WTC11 (cell line): ENCODE measurements at regions not wholly inside any gene's neighbourhood (a gene's known extent, or its start where the extent isn't known, plus 50 kb on each side); places are given as distances from the start of the nearest gene placed in this dataset.

ENCODE experiments used
- ATAC-seq: fragments of 200-7000 bp; cut with Tn5 transposase; 2 replicates; pipeline ENCODE4 v1.10.0; 2021; ENCODE audit warnings: mild to moderate bottlenecking, moderate library complexity
- CTCF ChIA-PET: fragments of 300-600 bp; sonication (Branson Sonifier 250); formaldehyde crosslinking; loops from one replicate; lab custom pipeline; 2021; ENCODE audit warnings: antibody characterized with exemption; lab: Charles Lee
- POLR2A ChIA-PET: fragments of 350-600 bp; sonication (Branson Sonifier 250); formaldehyde crosslinking; loops from one replicate; lab custom pipeline; 2021; ENCODE audit warnings: antibody characterized with exemption; lab: Charles Lee
- DNase-seq: peaks from one replicate; pipeline ENCODE4 v3.0.0; 2021; ENCODE audit warnings: low spot score
- H3K27ac Mint-ChIP-seq: 2 replicates; pipeline ENCODE4 v1.8.0; 2021; ENCODE audit warnings: mixed read lengths
- H3K27me3 Mint-ChIP-seq: 2 replicates; pipeline ENCODE4 v1.8.0; 2021; ENCODE audit warnings: low read depth, mild to moderate bottlenecking, moderate library complexity, mixed read lengths
- H3K36me3 Mint-ChIP-seq: 2 replicates; pipeline ENCODE4 v1.8.0; 2021; ENCODE audit warnings: mixed read lengths
- H3K4me1 Mint-ChIP-seq: 2 replicates; pipeline ENCODE4 v1.8.0; 2022; ENCODE audit warnings: mixed read lengths
- H3K4me3 Mint-ChIP-seq: 2 replicates; pipeline ENCODE4 v1.8.0; 2021; ENCODE audit warnings: mild to moderate bottlenecking, moderate library complexity, mixed read lengths
- H3K9me3 Mint-ChIP-seq: 2 replicates; pipeline ENCODE4 v1.8.0; 2021; ENCODE audit warnings: mixed read lengths
- ATF6 ChIP-seq: sonication (generic); formaldehyde crosslinking; IDR thresholded peaks from 2 replicates; pipeline ENCODE4 v1.8.1; 2023; ENCODE audit warnings: mild to moderate bottlenecking, missing genetic modification reagents
- FOXP4 ChIP-seq: sonication (generic); formaldehyde crosslinking; IDR thresholded peaks from 2 replicates; pipeline ENCODE4 v1.8.0; 2022; ENCODE audit warnings: mild to moderate bottlenecking, missing genetic modification reagents
- GRHL2 ChIP-seq: fragments of 250-450 bp; sonication (Bioruptor Pico); IDR thresholded peaks from 2 replicates; pipeline ENCODE4 v1.8.0; 2022; ENCODE audit warnings: mild to moderate bottlenecking, moderate library complexity; ENCODE audit not compliant: insufficient replicate concordance, severe bottlenecking
- GTF2I ChIP-seq: fragments of 250-450 bp; sonication (Bioruptor Pico); conservative IDR thresholded peaks from 2 replicates; pipeline ENCODE4 v1.4.0; 2021; ENCODE audit warnings: mild to moderate bottlenecking
- HMGA2 ChIP-seq: fragments of 250-450 bp; sonication (Bioruptor Pico); IDR thresholded peaks from 2 replicates; pipeline ENCODE4 v1.4.0; 2021; ENCODE audit warnings: mild to moderate bottlenecking, moderate library complexity
- JAZF1 ChIP-seq: fragments of 250-450 bp; sonication (Bioruptor Pico); IDR thresholded peaks from 2 replicates; pipeline ENCODE4 v1.9.0; 2021; ENCODE audit warnings: moderate library complexity, mild to moderate bottlenecking, inconsistent platforms
- NR1H2 ChIP-seq: sonication (generic); formaldehyde crosslinking; IDR thresholded peaks from 2 replicates; pipeline ENCODE4 v1.9.0; 2021; ENCODE audit warnings: mild to moderate bottlenecking, moderate library complexity, missing genetic modification reagents
- PRRX2 ChIP-seq: fragments of 250-450 bp; sonication (Bioruptor Pico); IDR thresholded peaks from 2 replicates; pipeline ENCODE4 v1.8.0; 2021; ENCODE audit warnings: mild to moderate bottlenecking
- RELA ChIP-seq: sonication (generic); formaldehyde crosslinking; IDR thresholded peaks from 2 replicates; pipeline ENCODE4 v1.8.1; 2022; ENCODE audit warnings: missing genetic modification reagents, mild to moderate bottlenecking, borderline replicate concordance
- SMAD3 ChIP-seq: sonication (generic); formaldehyde crosslinking; IDR thresholded peaks from 2 replicates; pipeline ENCODE4 v1.8.0; 2022; ENCODE audit warnings: missing genetic modification reagents, mild to moderate bottlenecking, borderline replicate concordance
- SP1 ChIP-seq: sonication (generic); formaldehyde crosslinking; conservative IDR thresholded peaks from 2 replicates; pipeline ENCODE4 v1.8.1; 2022; ENCODE audit warnings: missing genetic modification reagents
- USF1 ChIP-seq: sonication (generic); formaldehyde crosslinking; IDR thresholded peaks from 2 replicates; pipeline ENCODE4 v1.8.0; 2022; ENCODE audit warnings: mild to moderate bottlenecking, missing genetic modification reagents
- USF2 ChIP-seq: sonication (generic); formaldehyde crosslinking; IDR thresholded peaks from 2 replicates; pipeline ENCODE4 v1.8.1; 2023; ENCODE audit warnings: mild to moderate bottlenecking, missing genetic modification reagents, moderate library complexity
- ZNF423 ChIP-seq: fragments of 250-450 bp; sonication (Bioruptor Pico); IDR thresholded peaks from 2 replicates; pipeline ENCODE4 v2.1.2; 2022; ENCODE audit warnings: mild to moderate bottlenecking, moderate library complexity
- ZNF671 ChIP-seq: fragments of 250-450 bp; sonication (Bioruptor Pico); IDR thresholded peaks from 2 replicates; pipeline ENCODE4 v1.8.0; 2021; ENCODE audit warnings: mild to moderate bottlenecking
- TF ChIP-seq, protein P1 (sequence below): sonication (generic); formaldehyde crosslinking; IDR thresholded peaks from 2 replicates; pipeline ENCODE4 v1.8.0; 2023; ENCODE audit warnings: missing genetic modification reagents
- TF ChIP-seq, protein P2 (sequence below): sonication (generic); formaldehyde crosslinking; IDR thresholded peaks from 2 replicates; pipeline ENCODE4 v1.8.1; 2022; ENCODE audit warnings: low read depth, mild to moderate bottlenecking, moderate library complexity, missing genetic modification reagents, borderline replicate concordance
- TF ChIP-seq, protein P3 (sequence below): sonication (generic); formaldehyde crosslinking; IDR thresholded peaks from 2 replicates; pipeline ENCODE4 v1.8.1; 2022; ENCODE audit warnings: mild to moderate bottlenecking, moderate library complexity, missing genetic modification reagents
- TF ChIP-seq, protein P4 (sequence below): sonication (generic); formaldehyde crosslinking; IDR thresholded peaks from 2 replicates; pipeline ENCODE4 v1.8.1; 2023; ENCODE audit warnings: mild to moderate bottlenecking, missing genetic modification reagents
- TF ChIP-seq, protein P5 (sequence below): sonication (generic); formaldehyde crosslinking; conservative IDR thresholded peaks from 2 replicates; pipeline ENCODE4 v1.8.1; 2022; ENCODE audit warnings: mild to moderate bottlenecking, missing genetic modification reagents
- TF ChIP-seq, protein P6 (sequence below): fragments of 250-450 bp; sonication (Bioruptor Pico); IDR thresholded peaks from 2 replicates; pipeline ENCODE4 v1.9.0; 2021; ENCODE audit warnings: mild to moderate bottlenecking

- no peak overlapping the region for H3K27ac Mint-ChIP-seq
- H3K4me3 Mint-ChIP-seq: no peak overlapping the region
- peaks cover 28% of the 10 kb centered on the region for H3K9me3 Mint-ChIP-seq
- TF ChIP-seq PRRX2 (CRISPR knock-in tag) (no peak), HMGA2 (CRISPR knock-in tag) (no peak), GTF2I (CRISPR knock-in tag) (no peak), GRHL2 (CRISPR knock-in tag) (no peak), USF2 (no peak), SP1 (CRISPR knock-in tag) (no peak), USF1 (CRISPR knock-in tag) (no peak), ZNF423 (CRISPR knock-in tag) (no peak), SMAD3 (CRISPR knock-in tag) (no peak), FOXP4 (CRISPR knock-in tag) (no peak), JAZF1 (CRISPR knock-in tag) (no peak), NR1H2 (CRISPR knock-in tag) (no peak), RELA (CRISPR knock-in tag) (no peak)
- TF ChIP-seq, protein P1, sequence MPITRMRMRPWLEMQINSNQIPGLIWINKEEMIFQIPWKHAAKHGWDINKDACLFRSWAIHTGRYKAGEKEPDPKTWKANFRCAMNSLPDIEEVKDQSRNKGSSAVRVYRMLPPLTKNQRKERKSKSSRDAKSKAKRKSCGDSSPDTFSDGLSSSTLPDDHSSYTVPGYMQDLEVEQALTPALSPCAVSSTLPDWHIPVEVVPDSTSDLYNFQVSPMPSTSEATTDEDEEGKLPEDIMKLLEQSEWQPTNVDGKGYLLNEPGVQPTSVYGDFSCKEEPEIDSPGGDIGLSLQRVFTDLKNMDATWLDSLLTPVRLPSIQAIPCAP (CRISPR knock-in tag): no peak
- TF ChIP-seq, protein P2, sequence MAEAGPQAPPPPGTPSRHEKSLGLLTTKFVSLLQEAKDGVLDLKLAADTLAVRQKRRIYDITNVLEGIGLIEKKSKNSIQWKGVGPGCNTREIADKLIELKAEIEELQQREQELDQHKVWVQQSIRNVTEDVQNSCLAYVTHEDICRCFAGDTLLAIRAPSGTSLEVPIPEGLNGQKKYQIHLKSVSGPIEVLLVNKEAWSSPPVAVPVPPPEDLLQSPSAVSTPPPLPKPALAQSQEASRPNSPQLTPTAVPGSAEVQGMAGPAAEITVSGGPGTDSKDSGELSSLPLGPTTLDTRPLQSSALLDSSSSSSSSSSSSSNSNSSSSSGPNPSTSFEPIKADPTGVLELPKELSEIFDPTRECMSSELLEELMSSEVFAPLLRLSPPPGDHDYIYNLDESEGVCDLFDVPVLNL (CRISPR knock-in tag): no peak
- TF ChIP-seq, protein P3, sequence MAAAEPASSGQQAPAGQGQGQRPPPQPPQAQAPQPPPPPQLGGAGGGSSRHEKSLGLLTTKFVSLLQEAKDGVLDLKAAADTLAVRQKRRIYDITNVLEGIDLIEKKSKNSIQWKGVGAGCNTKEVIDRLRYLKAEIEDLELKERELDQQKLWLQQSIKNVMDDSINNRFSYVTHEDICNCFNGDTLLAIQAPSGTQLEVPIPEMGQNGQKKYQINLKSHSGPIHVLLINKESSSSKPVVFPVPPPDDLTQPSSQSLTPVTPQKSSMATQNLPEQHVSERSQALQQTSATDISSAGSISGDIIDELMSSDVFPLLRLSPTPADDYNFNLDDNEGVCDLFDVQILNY: no peak
- TF ChIP-seq, protein P4, sequence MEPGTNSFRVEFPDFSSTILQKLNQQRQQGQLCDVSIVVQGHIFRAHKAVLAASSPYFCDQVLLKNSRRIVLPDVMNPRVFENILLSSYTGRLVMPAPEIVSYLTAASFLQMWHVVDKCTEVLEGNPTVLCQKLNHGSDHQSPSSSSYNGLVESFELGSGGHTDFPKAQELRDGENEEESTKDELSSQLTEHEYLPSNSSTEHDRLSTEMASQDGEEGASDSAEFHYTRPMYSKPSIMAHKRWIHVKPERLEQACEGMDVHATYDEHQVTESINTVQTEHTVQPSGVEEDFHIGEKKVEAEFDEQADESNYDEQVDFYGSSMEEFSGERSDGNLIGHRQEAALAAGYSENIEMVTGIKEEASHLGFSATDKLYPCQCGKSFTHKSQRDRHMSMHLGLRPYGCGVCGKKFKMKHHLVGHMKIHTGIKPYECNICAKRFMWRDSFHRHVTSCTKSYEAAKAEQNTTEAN: no peak
- H3K27me3 Mint-ChIP-seq: no peaks in the 10 kb centered on the region
- ATAC-seq: no peak
- DNase-seq: no peak
- CTCF ChIA-PET: no interaction called here
- peaks cover 21% of the 10 kb centered on the region for H3K36me3 Mint-ChIP-seq
- H3K4me1 Mint-ChIP-seq: peaks cover 5% of the 10 kb centered on the region
- POLR2A ChIA-PET: no interaction called here
These were observed 133.8 kb upstream of the TACR3 start for GRCh38 chr4:103853627-103854026.

DNA sequence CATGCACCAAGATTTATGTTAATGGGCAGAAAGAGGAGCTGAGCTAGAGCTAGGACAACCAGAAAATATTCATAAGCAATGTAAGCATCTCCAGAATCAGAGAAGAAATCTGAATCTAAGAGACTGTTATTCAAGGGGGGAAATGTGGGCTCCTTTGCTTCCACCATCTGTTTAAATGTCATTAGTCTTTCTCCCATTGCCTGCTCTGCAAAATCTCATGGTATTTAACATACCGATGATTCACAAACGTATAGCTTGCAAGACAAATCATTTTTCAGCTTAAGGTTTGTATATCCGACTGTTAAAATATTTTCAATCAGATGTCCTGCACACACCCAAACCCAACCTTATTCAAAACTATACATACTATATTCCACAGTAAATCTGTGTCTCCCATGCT is 133.4 kb upstream of the TACR3 start:
- Mint-ChIP-seq H3K9me3 (peaks cover 33% of the 10 kb centered on the region), H3K36me3 (peaks cover 24% of the 10 kb centered on the region), H3K4me1 (peaks cover 3% of the 10 kb centered on the region), H3K4me3 (no peak overlapping the region), H3K27me3 (no peaks in the 10 kb centered on the region), H3K27ac (no peak overlapping the region)
- POLR2A ChIA-PET: no interaction called here
- CTCF ChIA-PET: no interaction called here
- DNase-seq: no peak
- ATAC-seq: no peak
- TF ChIP-seq, protein P5, sequence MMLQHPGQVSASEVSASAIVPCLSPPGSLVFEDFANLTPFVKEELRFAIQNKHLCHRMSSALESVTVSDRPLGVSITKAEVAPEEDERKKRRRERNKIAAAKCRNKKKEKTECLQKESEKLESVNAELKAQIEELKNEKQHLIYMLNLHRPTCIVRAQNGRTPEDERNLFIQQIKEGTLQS: no peak
- TF ChIP-seq ZNF423 (CRISPR knock-in tag): no peak
- TF ChIP-seq, protein P3: no peak
- no peak for TF ChIP-seq RELA (CRISPR knock-in tag)
- TF ChIP-seq SMAD3 (CRISPR knock-in tag): no peak
- no peak for TF ChIP-seq ATF6 (CRISPR knock-in tag)
- TF ChIP-seq, protein P6, sequence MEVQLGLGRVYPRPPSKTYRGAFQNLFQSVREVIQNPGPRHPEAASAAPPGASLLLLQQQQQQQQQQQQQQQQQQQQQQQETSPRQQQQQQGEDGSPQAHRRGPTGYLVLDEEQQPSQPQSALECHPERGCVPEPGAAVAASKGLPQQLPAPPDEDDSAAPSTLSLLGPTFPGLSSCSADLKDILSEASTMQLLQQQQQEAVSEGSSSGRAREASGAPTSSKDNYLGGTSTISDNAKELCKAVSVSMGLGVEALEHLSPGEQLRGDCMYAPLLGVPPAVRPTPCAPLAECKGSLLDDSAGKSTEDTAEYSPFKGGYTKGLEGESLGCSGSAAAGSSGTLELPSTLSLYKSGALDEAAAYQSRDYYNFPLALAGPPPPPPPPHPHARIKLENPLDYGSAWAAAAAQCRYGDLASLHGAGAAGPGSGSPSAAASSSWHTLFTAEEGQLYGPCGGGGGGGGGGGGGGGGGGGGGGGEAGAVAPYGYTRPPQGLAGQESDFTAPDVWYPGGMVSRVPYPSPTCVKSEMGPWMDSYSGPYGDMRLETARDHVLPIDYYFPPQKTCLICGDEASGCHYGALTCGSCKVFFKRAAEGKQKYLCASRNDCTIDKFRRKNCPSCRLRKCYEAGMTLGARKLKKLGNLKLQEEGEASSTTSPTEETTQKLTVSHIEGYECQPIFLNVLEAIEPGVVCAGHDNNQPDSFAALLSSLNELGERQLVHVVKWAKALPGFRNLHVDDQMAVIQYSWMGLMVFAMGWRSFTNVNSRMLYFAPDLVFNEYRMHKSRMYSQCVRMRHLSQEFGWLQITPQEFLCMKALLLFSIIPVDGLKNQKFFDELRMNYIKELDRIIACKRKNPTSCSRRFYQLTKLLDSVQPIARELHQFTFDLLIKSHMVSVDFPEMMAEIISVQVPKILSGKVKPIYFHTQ (CRISPR knock-in tag): no peak
- no peak for TF ChIP-seq GTF2I (CRISPR knock-in tag)
- TF ChIP-seq ZNF671 (CRISPR knock-in tag): no peak
